Neural cell (in vitro differentiated cells): ENCODE measurements at regions not wholly inside any gene's neighbourhood (a gene's known extent, or its start where the extent isn't known, plus 50 kb on each side); places are given as distances from the start of the nearest gene placed in this dataset.

Source experiments
- H2AFZ ChIP-seq: fragments of 200-600, 300-800 bp; sonication (generic), shearing (Covaris generic); 2 replicates; pipeline ENCODE4 v1.6.0; 2014; ENCODE audit warnings: low read depth, mild to moderate bottlenecking, antibody characterized with exemption, low read length, moderate library complexity
- H3F3A ChIP-seq: fragments of 200-600 bp; shearing (Covaris generic); 2 replicates; pipeline ENCODE4 v1.6.1; 2016; ENCODE audit warnings: mild to moderate bottlenecking, moderate library complexity, mixed read lengths, antibody characterized with exemption, low read length; ENCODE audit not compliant: insufficient read depth, poor library complexity, severe bottlenecking
- H3K27ac ChIP-seq: fragments of 200-600, 300-800 bp; sonication (generic), shearing (Covaris generic); 2 replicates; pipeline ENCODE4 v1.5.1; 2014; ENCODE audit warnings: mild to moderate bottlenecking, low read length, moderate library complexity
- H3K27me3 ChIP-seq: fragments of 300-800, 200-600 bp; sonication (generic), shearing (Covaris generic); 2 replicates; pipeline ENCODE4 v1.6.0; 2014; ENCODE audit warnings: mild to moderate bottlenecking, low read depth, low read length, moderate library complexity; ENCODE audit not compliant: insufficient read depth
- H3K36me3 ChIP-seq: fragments of 300-800, 200-600 bp; sonication (generic), shearing (Covaris generic); 2 replicates; pipeline ENCODE4 v1.5.1; 2014; ENCODE audit warnings: mild to moderate bottlenecking, antibody characterized with exemption, low read length, moderate library complexity; ENCODE audit not compliant: insufficient read depth
- H3K4me2 ChIP-seq: fragments of 300-800, 200-600 bp; sonication (generic), shearing (Covaris generic); 2 replicates; pipeline ENCODE4 v1.6.0; 2014; ENCODE audit warnings: mild to moderate bottlenecking, low read length
- H3K4me3 ChIP-seq: fragments of 300-800, 200-600 bp; sonication (generic), shearing (Covaris generic); 2 replicates; pipeline ENCODE4 v1.5.1; 2014; ENCODE audit warnings: mild to moderate bottlenecking, low read length, moderate library complexity
- H3K79me2 ChIP-seq: fragments of 200-600 bp; shearing (Covaris generic); replicated peaks from 2 replicates; pipeline ENCODE4 v1.6.0; 2014; ENCODE audit warnings: mild to moderate bottlenecking, low read length, moderate library complexity; ENCODE audit not compliant: insufficient read depth
- H3K9ac ChIP-seq: fragments of 300-800, 200-600 bp; sonication (generic), shearing (Covaris generic); 2 replicates; pipeline ENCODE4 v1.6.1; 2016; ENCODE audit warnings: mild to moderate bottlenecking, low read length, mixed read lengths
- H3K9me2 ChIP-seq: fragments of 200-600 bp; shearing (Covaris generic); 2 replicates; pipeline ENCODE4 v1.6.1; 2016; ENCODE audit warnings: mild to moderate bottlenecking, low read length, mixed read lengths; ENCODE audit not compliant: insufficient read depth
- H3K9me3 ChIP-seq: fragments of 200-600, 300-800 bp; sonication (generic), shearing (Covaris generic); 2 replicates; pipeline ENCODE4 v1.6.1; 2016; ENCODE audit warnings: mild to moderate bottlenecking, mixed run types, low read length, moderate library complexity, mixed read lengths
- H4K20me1 ChIP-seq: fragments of 200-600 bp; shearing (Covaris generic); 2 replicates; pipeline ENCODE4 v1.6.1; 2016; ENCODE audit warnings: mild to moderate bottlenecking, mixed run types; ENCODE audit not compliant: insufficient read depth
- CTCF ChIP-seq: fragments of 450-650 bp; IDR thresholded peaks from 2 replicates; pipeline ENCODE4 v1.5.1; 2014; ENCODE audit warnings: antibody characterized with exemption, mild to moderate bottlenecking, moderate library complexity; ENCODE audit not compliant: poor library complexity, severe bottlenecking
- EP300 ChIP-seq: fragments of 450-650 bp; conservative IDR thresholded peaks from 2 replicates; pipeline ENCODE4 v1.6.1; 2014; ENCODE audit warnings: antibody characterized with exemption, mild to moderate bottlenecking, moderate library complexity; ENCODE audit not compliant: poor library complexity, severe bottlenecking
- EZH2 ChIP-seq: fragments of 200-600, 300-800 bp; shearing (Covaris generic), sonication (generic); IDR thresholded peaks from 2 replicates; pipeline ENCODE4 v1.6.1; 2014; ENCODE audit warnings: antibody characterized with exemption, low read length, borderline replicate concordance, mild to moderate bottlenecking; ENCODE audit not compliant: insufficient read depth, poor library complexity, severe bottlenecking
- MXI1 ChIP-seq: fragments of 450-650 bp; conservative IDR thresholded peaks from 2 replicates; pipeline ENCODE4 v1.6.1; 2014; ENCODE audit warnings: antibody characterized with exemption, mild to moderate bottlenecking; ENCODE audit not compliant: poor library complexity, severe bottlenecking
- POLR2AphosphoS5 ChIP-seq: IDR thresholded peaks from 2 replicates; pipeline ENCODE4 v1.6.1; 2012
- RAD21 ChIP-seq: fragments of 450-650 bp; conservative IDR thresholded peaks from 2 replicates; pipeline ENCODE4 v1.6.1; 2014; ENCODE audit warnings: antibody characterized with exemption, mild to moderate bottlenecking, moderate library complexity
- REST ChIP-seq: IDR thresholded peaks from 2 replicates; pipeline ENCODE4 v1.6.1; 2012; ENCODE audit warnings: borderline replicate concordance
- SMC3 ChIP-seq: fragments of 450-650 bp; conservative IDR thresholded peaks from 2 replicates; pipeline ENCODE4 v1.6.1; 2014; ENCODE audit warnings: antibody characterized with exemption, mild to moderate bottlenecking, moderate library complexity; ENCODE audit not compliant: poor library complexity
- TAF1 ChIP-seq: IDR thresholded peaks from 2 replicates; pipeline ENCODE4 v1.6.1; 2012; ENCODE audit warnings: low read depth

DNA sequence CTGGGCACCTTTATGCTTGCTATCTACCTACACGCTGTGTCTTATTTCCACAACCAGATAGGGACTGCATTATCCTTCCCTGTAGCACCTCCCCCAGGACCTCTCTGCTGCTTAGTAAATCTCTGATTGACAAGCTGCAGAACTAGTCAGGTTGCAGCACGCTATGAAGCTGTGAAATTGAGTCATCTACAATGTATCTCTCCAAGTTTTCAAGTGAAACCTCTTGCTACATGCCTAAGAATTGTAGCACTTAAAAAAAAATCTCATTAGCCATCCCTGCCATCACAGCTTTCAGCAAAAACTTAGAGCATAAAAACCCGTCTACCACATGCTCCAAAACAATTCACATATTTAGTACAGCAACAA lies 69.7 kb upstream of the FGFR2 start:
- no peaks in the 10 kb centered on the region for H3K36me3 ChIP-seq
- no peaks in the 10 kb centered on the region for H3K27me3 ChIP-seq
- H3K27ac ChIP-seq = peak overlapping the region; percentile 20
- H3K79me2 ChIP-seq = no peaks in the 10 kb centered on the region
- no peak overlapping the region for H3K4me3 ChIP-seq
- H3K9me3 ChIP-seq = peaks cover 7% of the 10 kb centered on the region
- H4K20me1 ChIP-seq = no peaks in the 10 kb centered on the region
- H2AFZ ChIP-seq = no peak overlapping the region
- H3K9ac ChIP-seq = no peak overlapping the region
- TF ChIP-seq TAF1 (no peak), EZH2 (no peak), REST (no peak), RAD21 (no peak), SMC3 (no peak), MXI1 (no peak), POLR2AphosphoS5 (no peak), CTCF (no peak), EP300 (no peak)
- no peaks in the 10 kb centered on the region for H3F3A ChIP-seq
- no peak overlapping the region for H3K4me2 ChIP-seq
- H3K9me2 ChIP-seq = no peaks in the 10 kb centered on the region

DNA sequence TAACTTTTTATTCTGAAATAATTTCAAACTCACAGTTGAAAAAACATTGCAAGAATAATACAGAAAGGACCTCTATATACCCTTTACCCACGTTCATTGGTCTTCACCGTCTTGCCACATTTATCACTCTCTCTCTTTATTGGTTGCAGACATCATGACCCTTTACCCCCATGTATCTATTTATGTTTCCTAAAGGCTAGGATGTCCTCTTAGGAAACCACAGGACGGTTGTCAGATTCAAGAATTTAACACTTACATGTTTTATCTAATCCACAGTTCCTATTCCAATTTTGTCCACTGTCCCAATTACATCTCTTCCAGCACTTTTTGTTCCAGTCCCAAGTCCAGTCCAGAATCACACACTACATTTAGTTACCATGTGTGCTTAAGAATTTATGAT lies 67.6 kb upstream of the FGFR2 start:
- Histone ChIP-seq H3K9me2 (no peaks in the 10 kb centered on the region), H3F3A (no peaks in the 10 kb centered on the region), H3K36me3 (no peaks in the 10 kb centered on the region), H3K27ac (no peak overlapping the region), H3K9me3 (peaks cover 7% of the 10 kb centered on the region), H3K4me2 (no peak overlapping the region), H3K4me3 (no peak overlapping the region), H2AFZ (no peak overlapping the region), H3K79me2 (no peaks in the 10 kb centered on the region), H4K20me1 (no peaks in the 10 kb centered on the region), H3K9ac (no peak overlapping the region), H3K27me3 (no peaks in the 10 kb centered on the region)
- no peak for TF ChIP-seq EP300
- TF ChIP-seq SMC3 = no peak
- TF ChIP-seq POLR2AphosphoS5 = no peak
- no peak for TF ChIP-seq REST
- TF ChIP-seq RAD21 = no peak
